GM18502 (cell line): ENCODE measurements at regions not wholly inside any gene's neighbourhood (a gene's known extent, or its start where the extent isn't known, plus 50 kb on each side); places are given as distances from the start of the nearest gene placed in this dataset.
"Not testable (repeated sequence)": the region's sequence is repeated elsewhere in the genome, so short reads cannot be mapped to it uniquely, and the experiment has no call there.

Experiments used
- ATAC-seq: cut with Tn5 transposase; IDR thresholded peaks from one replicate; pipeline ENCODE4 v1.9.1; 2021; ENCODE audit warnings: mild to moderate bottlenecking; ENCODE audit not compliant: unreplicated experiment, poor library complexity

- no peak for ATAC-seq
These were observed 1844.4 kb upstream of the PCDH10 start for GRCh38 chr4:131304686-131305085.

GRCh38 chr4:131309628-131310027, 1839.5 kb upstream of the PCDH10 start:
- ATAC-seq: no peak

GRCh38 chr4:131316086-131316485, 1833.0 kb upstream of the PCDH10 start:
- ATAC-seq: no peak

GRCh38 chr4:131337936-131338335, 1811.2 kb upstream of the PCDH10 start:
- ATAC-seq: no peak

GRCh38 chr4:131339137-131339536, 1810.0 kb upstream of the PCDH10 start:
- ATAC-seq: no peak

GRCh38 chr4:131344761-131345160, 1804.3 kb upstream of the PCDH10 start:
- no peak for ATAC-seq

- no peak for ATAC-seq
These were observed 1801.3 kb upstream of the PCDH10 start for GRCh38 chr4:131347816-131348215.

GRCh38 chr4:131348263-131348662, 1800.8 kb upstream of the PCDH10 start:
- peak; percentile 54 for ATAC-seq

- ATAC-seq: not testable (repeated sequence)
These were observed 1796.7 kb upstream of the PCDH10 start for GRCh38 chr4:131352371-131352770.

- no peak for ATAC-seq
These were observed 1782.4 kb upstream of the PCDH10 start for GRCh38 chr4:131366714-131367113.

GRCh38 chr4:131367441-131367840, 1781.7 kb upstream of the PCDH10 start:
- no peak for ATAC-seq

- ATAC-seq: no peak
These were observed 1778.2 kb upstream of the PCDH10 start for GRCh38 chr4:131370846-131371245.

GRCh38 chr4:131381055-131381454, 1768.0 kb upstream of the PCDH10 start:
- ATAC-seq: no peak

GRCh38 chr4:131382839-131383238, 1766.3 kb upstream of the PCDH10 start:
- no peak for ATAC-seq

GRCh38 chr4:131388277-131388676, 1760.8 kb upstream of the PCDH10 start:
- no peak for ATAC-seq

- ATAC-seq: no peak
These were observed 1741.0 kb upstream of the PCDH10 start for GRCh38 chr4:131408102-131408501.

- no peak for ATAC-seq
These were observed 1737.7 kb upstream of the PCDH10 start for GRCh38 chr4:131411393-131411792.

- no peak for ATAC-seq
These were observed 1729.9 kb upstream of the PCDH10 start for GRCh38 chr4:131419147-131419546.

GRCh38 chr4:131426023-131426758, 1722.9 kb upstream of the PCDH10 start:
- ATAC-seq: peak; percentile 55

- no peak for ATAC-seq
These were observed 1722.1 kb upstream of the PCDH10 start for GRCh38 chr4:131427000-131427399.

- ATAC-seq: no peak
These were observed 1718.8 kb upstream of the PCDH10 start for GRCh38 chr4:131430302-131430701.

GRCh38 chr4:131441004-131441688, 1707.9 kb upstream of the PCDH10 start:
- ATAC-seq: no peak
